ENCODE measurements at regions not wholly inside any gene's neighbourhood (a gene's known extent, or its start where the extent isn't known, plus 50 kb on each side); places are given as distances from the start of the nearest gene placed in this dataset.

GRCh38 chr20:22924949-22925612 is 110.0 kb upstream of the SSTR4 start:
- H2AFZ ChIP-seq (ENCODE audit: low read length) = no peak overlapping the region
- H3K27me3 ChIP-seq (ENCODE audit: control insufficient read depth, insufficient read depth, low read length) = no peaks in the 10 kb centered on the region
- no peaks in the 10 kb centered on the region for H4K20me1 ChIP-seq (ENCODE audit: control insufficient read depth, extremely low read depth, insufficient read depth, low read length)
- H3K9ac ChIP-seq (ENCODE audit: insufficient read depth, low read length) = no peak overlapping the region
- no peak overlapping the region for H3K4me3 ChIP-seq (replicated peaks in 1 of 4; ENCODE audit: control extremely low read depth in 1 of 4, insufficient read depth in 1 of 4, low read depth in 3 of 4, low read length in 4 of 4)
- no peaks in the 10 kb centered on the region for H3K79me2 ChIP-seq (ENCODE audit: control insufficient read depth, insufficient read depth, low read length)
- H3K9me3 ChIP-seq (ENCODE audit: control insufficient read depth, insufficient read depth, low read depth, low read length) = no peaks in the 10 kb centered on the region
- no peak overlapping the region for H3K27ac ChIP-seq (ENCODE audit: insufficient read depth, low read length)
- no peak overlapping the region for H3K4me2 ChIP-seq (ENCODE audit: extremely low read depth, insufficient read depth, low read length)
- no peaks in the 10 kb centered on the region for H3K36me3 ChIP-seq (ENCODE audit: control insufficient read depth, insufficient read depth, low read length)
- DNase-seq (ENCODE audit: low read depth in 2 of 2) = no peak
- peaks cover 5% of the 10 kb centered on the region for H3K4me1 ChIP-seq (ENCODE audit: control insufficient read depth, extremely low read depth, insufficient read depth, low read length)
- TF ChIP-seq CTCF (conservative IDR thresholded peaks at IDR 0.05 in 1 of 2, IDR thresholded peaks at IDR 0.05 in 1 of 2; ENCODE audit: low read depth in 1 of 2, low read length in 2 of 2) (no peak), EZH2 (IDR thresholded peaks at IDR 0.05; ENCODE audit: low read length, missing control alignments) (no peak)

- H4K20me1 ChIP-seq (ENCODE audit: control insufficient read depth, extremely low read depth, insufficient read depth, low read length) = no peaks in the 10 kb centered on the region
- no peak overlapping the region for H3K9ac ChIP-seq (ENCODE audit: insufficient read depth, low read length)
- H3K4me3 ChIP-seq (replicated peaks in 1 of 4; ENCODE audit: control extremely low read depth in 1 of 4, insufficient read depth in 1 of 4, low read depth in 3 of 4, low read length in 4 of 4) = no peak overlapping the region
- no peaks in the 10 kb centered on the region for H3K79me2 ChIP-seq (ENCODE audit: control insufficient read depth, insufficient read depth, low read length)
- H3K4me1 ChIP-seq (ENCODE audit: control insufficient read depth, extremely low read depth, insufficient read depth, low read length) = peaks cover 5% of the 10 kb centered on the region
- H2AFZ ChIP-seq (ENCODE audit: low read length) = no peak overlapping the region
- no peaks in the 10 kb centered on the region for H3K36me3 ChIP-seq (ENCODE audit: control insufficient read depth, insufficient read depth, low read length)
- DNase-seq (ENCODE audit: low read depth in 2 of 2) = no peak
- TF ChIP-seq EZH2 (IDR thresholded peaks at IDR 0.05; ENCODE audit: low read length, missing control alignments) = no peak
- no peak for TF ChIP-seq CTCF (conservative IDR thresholded peaks at IDR 0.05 in 1 of 2, IDR thresholded peaks at IDR 0.05 in 1 of 2; ENCODE audit: low read depth in 1 of 2, low read length in 2 of 2)
- no peak overlapping the region for H3K4me2 ChIP-seq (ENCODE audit: extremely low read depth, insufficient read depth, low read length)
- H3K27me3 ChIP-seq (ENCODE audit: control insufficient read depth, insufficient read depth, low read length) = no peaks in the 10 kb centered on the region
- H3K27ac ChIP-seq (ENCODE audit: insufficient read depth, low read length) = no peak overlapping the region
- no peaks in the 10 kb centered on the region for H3K9me3 ChIP-seq (ENCODE audit: control insufficient read depth, insufficient read depth, low read depth, low read length)
Observed at GRCh38 chr20:22925613-22925983, 109.5 kb upstream of the SSTR4 start.

- H3K27ac ChIP-seq (ENCODE audit: insufficient read depth, low read length) = no peak overlapping the region
- no peaks in the 10 kb centered on the region for H3K79me2 ChIP-seq (ENCODE audit: control insufficient read depth, insufficient read depth, low read length)
- no peaks in the 10 kb centered on the region for H3K9me3 ChIP-seq (ENCODE audit: control insufficient read depth, insufficient read depth, low read depth, low read length)
- no peaks in the 10 kb centered on the region for H3K36me3 ChIP-seq (ENCODE audit: control insufficient read depth, insufficient read depth, low read length)
- no peaks in the 10 kb centered on the region for H3K27me3 ChIP-seq (ENCODE audit: control insufficient read depth, insufficient read depth, low read length)
- H3K4me3 ChIP-seq (replicated peaks in 1 of 4; ENCODE audit: control extremely low read depth in 1 of 4, insufficient read depth in 1 of 4, low read depth in 3 of 4, low read length in 4 of 4) = no peak overlapping the region
- H3K4me1 ChIP-seq (ENCODE audit: control insufficient read depth, extremely low read depth, insufficient read depth, low read length) = no peaks in the 10 kb centered on the region
- TF ChIP-seq CTCF (conservative IDR thresholded peaks at IDR 0.05 in 1 of 2, IDR thresholded peaks at IDR 0.05 in 1 of 2; ENCODE audit: low read depth in 1 of 2, low read length in 2 of 2) (no peak), EZH2 (IDR thresholded peaks at IDR 0.05; ENCODE audit: low read length, missing control alignments) (no peak)
- no peak overlapping the region for H2AFZ ChIP-seq (ENCODE audit: low read length)
- no peaks in the 10 kb centered on the region for H4K20me1 ChIP-seq (ENCODE audit: control insufficient read depth, extremely low read depth, insufficient read depth, low read length)
- no peak for DNase-seq (ENCODE audit: low read depth in 2 of 2)
- no peak overlapping the region for H3K4me2 ChIP-seq (ENCODE audit: extremely low read depth, insufficient read depth, low read length)
- no peak overlapping the region for H3K9ac ChIP-seq (ENCODE audit: insufficient read depth, low read length)
Observed at GRCh38 chr20:22927537-22927936, 107.6 kb upstream of the SSTR4 start.
